ENCODE measurements at regions not wholly inside any gene's neighbourhood (a gene's known extent, or its start where the extent isn't known, plus 50 kb on each side); places are given as distances from the start of the nearest gene placed in this dataset.

- Mint-ChIP-seq H3K9me3 (no peaks in the 10 kb centered on the region), H3K4me1 (ENCODE audit: unreplicated experiment) (peaks cover 5% of the 10 kb centered on the region), H3K4me3 (no peak overlapping the region), H3K27ac (no peak overlapping the region), H3K27me3 (no peaks in the 10 kb centered on the region), H3K36me3 (no peaks in the 10 kb centered on the region)
- TF ChIP-seq, protein P1, sequence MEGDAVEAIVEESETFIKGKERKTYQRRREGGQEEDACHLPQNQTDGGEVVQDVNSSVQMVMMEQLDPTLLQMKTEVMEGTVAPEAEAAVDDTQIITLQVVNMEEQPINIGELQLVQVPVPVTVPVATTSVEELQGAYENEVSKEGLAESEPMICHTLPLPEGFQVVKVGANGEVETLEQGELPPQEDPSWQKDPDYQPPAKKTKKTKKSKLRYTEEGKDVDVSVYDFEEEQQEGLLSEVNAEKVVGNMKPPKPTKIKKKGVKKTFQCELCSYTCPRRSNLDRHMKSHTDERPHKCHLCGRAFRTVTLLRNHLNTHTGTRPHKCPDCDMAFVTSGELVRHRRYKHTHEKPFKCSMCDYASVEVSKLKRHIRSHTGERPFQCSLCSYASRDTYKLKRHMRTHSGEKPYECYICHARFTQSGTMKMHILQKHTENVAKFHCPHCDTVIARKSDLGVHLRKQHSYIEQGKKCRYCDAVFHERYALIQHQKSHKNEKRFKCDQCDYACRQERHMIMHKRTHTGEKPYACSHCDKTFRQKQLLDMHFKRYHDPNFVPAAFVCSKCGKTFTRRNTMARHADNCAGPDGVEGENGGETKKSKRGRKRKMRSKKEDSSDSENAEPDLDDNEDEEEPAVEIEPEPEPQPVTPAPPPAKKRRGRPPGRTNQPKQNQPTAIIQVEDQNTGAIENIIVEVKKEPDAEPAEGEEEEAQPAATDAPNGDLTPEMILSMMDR (conservative IDR thresholded peaks at IDR 0.05) = no peak
- DNase-seq (ENCODE audit: extremely low spot score, unreplicated experiment) = no peak
These were observed 167.2 kb upstream of the FRMD6 start for GRCh38 chr14:51484485-51484884.

DNA sequence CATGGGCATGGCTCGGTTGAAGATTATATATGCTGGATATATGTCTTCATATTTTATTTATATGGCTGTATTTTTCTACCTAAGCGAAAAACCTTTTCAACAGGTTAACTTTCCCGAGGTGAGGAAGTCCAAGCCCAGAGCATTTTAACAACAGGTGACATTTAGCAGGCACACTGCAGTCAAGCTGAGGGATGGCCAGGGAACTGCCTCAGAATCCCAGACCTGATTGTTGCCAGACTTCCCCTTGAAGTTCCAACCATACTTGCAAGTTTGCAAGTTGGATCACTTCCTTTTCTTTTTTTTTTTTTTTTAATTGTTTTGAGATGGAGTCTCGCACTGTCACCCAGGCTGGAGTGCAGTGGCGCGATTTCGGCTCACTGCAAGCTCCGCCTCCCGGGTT is 166.0 kb upstream of the FRMD6 start:
- Mint-ChIP-seq H3K36me3 (no peaks in the 10 kb centered on the region), H3K27ac (no peak overlapping the region), H3K4me1 (ENCODE audit: unreplicated experiment) (peaks cover 14% of the 10 kb centered on the region), H3K4me3 (no peak overlapping the region), H3K27me3 (no peaks in the 10 kb centered on the region), H3K9me3 (no peaks in the 10 kb centered on the region)
- no peak for DNase-seq (ENCODE audit: extremely low spot score, unreplicated experiment)
- TF ChIP-seq, protein P1 (conservative IDR thresholded peaks at IDR 0.05) = no peak

GRCh38 chr14:51487848-51488247 is 163.9 kb upstream of the FRMD6 start:
- peaks cover 18% of the 10 kb centered on the region for H3K4me1 Mint-ChIP-seq (ENCODE audit: unreplicated experiment)
- H3K27me3 Mint-ChIP-seq = no peaks in the 10 kb centered on the region
- no peak for DNase-seq (ENCODE audit: extremely low spot score, unreplicated experiment)
- no peaks in the 10 kb centered on the region for H3K9me3 Mint-ChIP-seq
- no peak overlapping the region for H3K4me3 Mint-ChIP-seq
- no peak overlapping the region for H3K27ac Mint-ChIP-seq
- TF ChIP-seq, protein P1 (conservative IDR thresholded peaks at IDR 0.05) = no peak
- no peaks in the 10 kb centered on the region for H3K36me3 Mint-ChIP-seq

GRCh38 chr14:51488569-51489220 is 163.0 kb upstream of the FRMD6 start:
- no peak for DNase-seq (ENCODE audit: extremely low spot score, unreplicated experiment)
- Mint-ChIP-seq H3K36me3 (no peaks in the 10 kb centered on the region), H3K9me3 (no peaks in the 10 kb centered on the region), H3K27me3 (no peaks in the 10 kb centered on the region), H3K4me1 (ENCODE audit: unreplicated experiment) (peaks cover 18% of the 10 kb centered on the region), H3K27ac (peak overlapping the region; percentile 33), H3K4me3 (no peak overlapping the region)
- TF ChIP-seq, protein P1 (conservative IDR thresholded peaks at IDR 0.05) = no peak

- H3K9me3 Mint-ChIP-seq = no peaks in the 10 kb centered on the region
- peaks cover 14% of the 10 kb centered on the region for H3K4me1 Mint-ChIP-seq (ENCODE audit: unreplicated experiment)
- no peaks in the 10 kb centered on the region for H3K27me3 Mint-ChIP-seq
- no peaks in the 10 kb centered on the region for H3K36me3 Mint-ChIP-seq
- no peak overlapping the region for H3K4me3 Mint-ChIP-seq
- H3K27ac Mint-ChIP-seq = no peak overlapping the region
- no peak for DNase-seq (ENCODE audit: extremely low spot score, unreplicated experiment)
- TF ChIP-seq, protein P1 (conservative IDR thresholded peaks at IDR 0.05) = no peak
These were observed 161.5 kb upstream of the FRMD6 start for GRCh38 chr14:51490205-51490604.
